ENCODE measurements at regions not wholly inside any gene's neighbourhood (a gene's known extent, or its start where the extent isn't known, plus 50 kb on each side); places are given as distances from the start of the nearest gene placed in this dataset.

GRCh38 chr2:129061769-129062121 is 743.1 kb upstream of the HS6ST1 start:
- TF ChIP-seq POLR2A (IDR thresholded peaks at IDR 0.05) = no peak
- TF ChIP-seq, protein P1, sequence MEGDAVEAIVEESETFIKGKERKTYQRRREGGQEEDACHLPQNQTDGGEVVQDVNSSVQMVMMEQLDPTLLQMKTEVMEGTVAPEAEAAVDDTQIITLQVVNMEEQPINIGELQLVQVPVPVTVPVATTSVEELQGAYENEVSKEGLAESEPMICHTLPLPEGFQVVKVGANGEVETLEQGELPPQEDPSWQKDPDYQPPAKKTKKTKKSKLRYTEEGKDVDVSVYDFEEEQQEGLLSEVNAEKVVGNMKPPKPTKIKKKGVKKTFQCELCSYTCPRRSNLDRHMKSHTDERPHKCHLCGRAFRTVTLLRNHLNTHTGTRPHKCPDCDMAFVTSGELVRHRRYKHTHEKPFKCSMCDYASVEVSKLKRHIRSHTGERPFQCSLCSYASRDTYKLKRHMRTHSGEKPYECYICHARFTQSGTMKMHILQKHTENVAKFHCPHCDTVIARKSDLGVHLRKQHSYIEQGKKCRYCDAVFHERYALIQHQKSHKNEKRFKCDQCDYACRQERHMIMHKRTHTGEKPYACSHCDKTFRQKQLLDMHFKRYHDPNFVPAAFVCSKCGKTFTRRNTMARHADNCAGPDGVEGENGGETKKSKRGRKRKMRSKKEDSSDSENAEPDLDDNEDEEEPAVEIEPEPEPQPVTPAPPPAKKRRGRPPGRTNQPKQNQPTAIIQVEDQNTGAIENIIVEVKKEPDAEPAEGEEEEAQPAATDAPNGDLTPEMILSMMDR (IDR thresholded peaks at IDR 0.05) = no peak

All from thyroid gland (tissue), 4 donors.